Thyroid gland (tissue), 4 donors: ENCODE measurements at regions not wholly inside any gene's neighbourhood (a gene's known extent, or its start where the extent isn't known, plus 50 kb on each side); places are given as distances from the start of the nearest gene placed in this dataset.

Source experiments
- DNase-seq, 2 donors: peaks; one replicate each; pipeline ENCODE4 v3.0.0-alpha.2; 2019
- H3K27ac ChIP-seq, 3 donors: fragments of 200-600 bp; sonication (generic); 1 replicate in 2 of 3; 2 replicates in 1 of 3; pipeline ENCODE4 v1.5.1; 2016 to 2019; ENCODE audit warnings: mild to moderate bottlenecking in 1 of 3, moderate library complexity in 1 of 3
- H3K27me3 ChIP-seq: fragments of 200-600 bp; sonication (generic); one replicate; pipeline ENCODE4 v1.5.1; 2019
- H3K36me3 ChIP-seq, 2 donors: fragments of 200-600 bp; sonication (generic); one replicate each; pipeline ENCODE4 v1.5.1; 2016 to 2019
- H3K4me1 ChIP-seq, 2 donors: fragments of 200-600 bp; sonication (generic); one replicate each; pipeline ENCODE4 v1.5.1; 2017 to 2019
- H3K4me3 ChIP-seq, 3 donors: fragments of 200-600 bp; sonication (generic); replicated peaks in 1 of 3; 1 replicate in 2 of 3; 2 replicates in 1 of 3; pipeline ENCODE4 v1.5.1; 2016; ENCODE audit warnings: mild to moderate bottlenecking in 1 of 3
- H3K9me3 ChIP-seq: fragments of 200-600 bp; sonication (generic); one replicate; pipeline ENCODE4 v1.5.1; 2017
- CTCF ChIP-seq, 6 experiments: fragments of 200-600 bp in 3 of 6; fragments of 450-650 bp in 3 of 6; sonication (generic) in 3 of 6; IDR thresholded peaks; one replicate each; pipeline ENCODE4 v1.5.1; 2016 to 2019; ENCODE audit warnings: antibody characterized with exemption in 6 of 6, mild to moderate bottlenecking in 2 of 6, inconsistent platforms in 1 of 6, moderate library complexity in 1 of 6
- POLR2A ChIP-seq, 2 donors: fragments of 450-650 bp; IDR thresholded peaks; one replicate each; pipeline ENCODE4 v1.6.1; 2017; ENCODE audit warnings: antibody characterized with exemption in 2 of 2, mild to moderate bottlenecking in 2 of 2, moderate library complexity in 1 of 2
- WGBS, 2 donors: methylation state at CpG; one replicate each; pipeline ENCODE4 v1.1.5; 2017; 5-methylcytosine and 5-hydroxymethylcytosine counted together
- intact Hi-C: fragments of 100-400 bp; cut with DNase I; formaldehyde crosslinking; loops from one replicate; pipeline ENCODE4 v1.15.1; 2023

DNA sequence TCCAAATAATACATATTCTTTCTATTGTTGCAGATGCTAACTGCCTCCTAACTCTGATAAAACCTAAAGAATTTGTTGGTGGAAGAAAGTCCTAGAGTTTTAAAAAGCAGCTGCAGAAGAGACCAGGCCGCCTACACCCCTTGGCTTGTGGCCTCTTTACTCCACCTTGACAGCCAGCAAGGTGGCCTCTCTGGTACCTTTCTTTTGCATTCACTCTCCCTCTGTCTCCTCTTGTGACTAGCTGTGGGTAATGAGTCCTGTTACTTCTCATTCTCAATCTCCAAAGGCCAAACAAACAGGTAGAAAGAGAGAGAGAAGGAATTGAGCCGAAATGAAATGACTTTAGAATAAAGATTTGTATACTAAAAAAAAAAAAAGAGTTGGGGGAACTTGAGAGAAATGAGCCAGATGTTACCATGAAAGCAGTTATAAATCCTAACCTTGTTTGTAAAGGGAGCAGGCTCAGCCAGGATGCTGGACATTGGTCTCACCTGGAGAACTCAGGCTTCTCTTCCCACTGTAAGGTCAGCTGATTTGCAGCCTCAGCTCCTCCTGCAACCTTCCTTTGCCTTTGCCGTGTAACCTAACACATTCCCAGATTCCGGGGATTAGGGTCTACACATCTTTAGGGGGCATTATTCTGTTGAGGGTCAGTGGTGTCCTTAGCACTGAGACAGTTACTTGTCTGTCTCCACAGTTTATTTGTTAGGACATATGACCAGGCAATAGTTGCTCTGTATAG, 164.1 kb upstream of the IRF2BP2 start:
- TF ChIP-seq CTCF (IDR thresholded peaks at IDR 0.05) (no peak), POLR2A (IDR thresholded peaks at IDR 0.05) (no peak)
- no peak for DNase-seq
- no peaks in the 10 kb centered on the region for H3K9me3 ChIP-seq
- no peak overlapping the region for H3K27ac ChIP-seq
- H3K27me3 ChIP-seq = no peaks in the 10 kb centered on the region
- H3K4me3 ChIP-seq = no peak overlapping the region
- 93 to 96% methylated on average over 4 of the region's 4 CpGs for WGBS, 2 donors
- H3K4me1 ChIP-seq = peaks cover 0 to 16% of the 10 kb centered on the region in 2 donors
- intact Hi-C loops = no loop called here
- H3K36me3 ChIP-seq = no peaks in the 10 kb centered on the region

GRCh38 chr1:234772345-234773147, 162.6 kb upstream of the IRF2BP2 start:
- H3K27ac ChIP-seq = peak overlapping the region in 2 of 3 donors; percentile 27 to 47
- no peak for TF ChIP-seq POLR2A (IDR thresholded peaks at IDR 0.05)
- TF ChIP-seq CTCF (IDR thresholded peaks at IDR 0.05) = no peak
- no peaks in the 10 kb centered on the region for H3K36me3 ChIP-seq
- H3K27me3 ChIP-seq = no peaks in the 10 kb centered on the region
- peak; percentile 52 to 57 for DNase-seq
- no peaks in the 10 kb centered on the region for H3K9me3 ChIP-seq
- peaks cover 0 to 19% of the 10 kb centered on the region in 2 donors for H3K4me1 ChIP-seq
- intact Hi-C loops = no loop called here
- 39 to 44% methylated on average over 22 of the region's 22 CpGs for WGBS, 2 donors
- no peak overlapping the region for H3K4me3 ChIP-seq

- no peak overlapping the region for H3K4me3 ChIP-seq
- peaks cover 0 to 19% of the 10 kb centered on the region in 2 donors for H3K4me1 ChIP-seq
- 79 to 85% methylated on average over 10 of the region's 10 CpGs for WGBS, 2 donors
- no peaks in the 10 kb centered on the region for H3K36me3 ChIP-seq
- H3K27me3 ChIP-seq = no peaks in the 10 kb centered on the region
- intact Hi-C loops = no loop called here
- peak overlapping the region in 2 of 3 donors; percentile 27 to 47 for H3K27ac ChIP-seq
- TF ChIP-seq POLR2A (IDR thresholded peaks at IDR 0.05) (no peak), CTCF (IDR thresholded peaks at IDR 0.05) (no peak)
- H3K9me3 ChIP-seq = no peaks in the 10 kb centered on the region
- no peak for DNase-seq
Measured at GRCh38 chr1:234771642-234772344, 161.8 kb upstream of the IRF2BP2 start.

DNA sequence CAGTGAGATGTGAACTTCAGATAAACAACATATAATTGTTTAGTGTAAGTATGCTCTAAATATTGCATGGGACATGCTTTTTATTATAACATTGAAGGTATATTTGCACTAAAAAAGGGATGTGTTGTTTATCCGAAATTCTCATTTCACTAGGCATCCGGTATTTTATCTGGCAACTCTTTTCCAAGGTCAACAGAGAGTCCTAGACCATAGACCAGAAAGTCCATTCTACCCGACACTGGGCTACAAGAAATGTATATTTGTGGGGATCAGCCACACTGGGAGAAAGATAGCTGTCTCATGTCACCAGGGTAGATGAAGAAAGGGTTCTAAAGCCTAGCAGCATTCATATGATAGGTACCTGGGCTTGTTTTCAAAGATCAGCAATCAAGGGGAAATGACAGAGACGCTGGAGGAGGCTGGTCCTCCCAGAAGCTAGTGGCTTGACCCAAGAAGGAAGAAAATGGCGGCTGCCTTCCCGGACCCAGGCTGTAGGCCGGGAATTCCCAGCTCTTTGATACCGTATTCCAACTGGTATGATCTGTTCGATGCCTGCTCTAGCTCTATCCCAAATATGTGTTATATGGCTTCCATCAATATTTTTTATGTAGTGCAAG, 161.1 kb upstream of the IRF2BP2 start:
- 92 to 95% methylated on average over 9 of the region's 9 CpGs for WGBS, 2 donors
- intact Hi-C loops = no loop called here
- Histone ChIP-seq H3K27ac (no peak overlapping the region), H3K4me1 (peaks cover 0 to 19% of the 10 kb centered on the region in 2 donors), H3K9me3 (no peaks in the 10 kb centered on the region), H3K36me3 (no peaks in the 10 kb centered on the region), H3K4me3 (no peak overlapping the region), H3K27me3 (no peaks in the 10 kb centered on the region)
- TF ChIP-seq CTCF (IDR thresholded peaks at IDR 0.05) = no peak
- TF ChIP-seq POLR2A (IDR thresholded peaks at IDR 0.05) = no peak
- no peak for DNase-seq
